Astrocyte (in vitro differentiated cells and primary cell): ENCODE measurements at regions not wholly inside any gene's neighbourhood (a gene's known extent, or its start where the extent isn't known, plus 50 kb on each side); places are given as distances from the start of the nearest gene placed in this dataset.
"Not testable (repeated sequence)": the region's sequence is repeated elsewhere in the genome, so short reads cannot be mapped to it uniquely, and the experiment has no call there.

Experiments
- EZH2 ChIP-seq: IDR thresholded peaks from 2 replicates; pipeline ENCODE4 v1.6.1; 2012; ENCODE audit warnings: mild to moderate bottlenecking, low read length, inconsistent platforms; ENCODE audit not compliant: insufficient read depth
- TF ChIP-seq, protein P1 (sequence below): IDR thresholded peaks from 2 replicates; pipeline ENCODE4 v1.5.1; 2011; ENCODE audit warnings: low read depth, mild to moderate bottlenecking, inconsistent platforms, low read length, moderate library complexity; ENCODE audit not compliant: insufficient read depth

DNA sequence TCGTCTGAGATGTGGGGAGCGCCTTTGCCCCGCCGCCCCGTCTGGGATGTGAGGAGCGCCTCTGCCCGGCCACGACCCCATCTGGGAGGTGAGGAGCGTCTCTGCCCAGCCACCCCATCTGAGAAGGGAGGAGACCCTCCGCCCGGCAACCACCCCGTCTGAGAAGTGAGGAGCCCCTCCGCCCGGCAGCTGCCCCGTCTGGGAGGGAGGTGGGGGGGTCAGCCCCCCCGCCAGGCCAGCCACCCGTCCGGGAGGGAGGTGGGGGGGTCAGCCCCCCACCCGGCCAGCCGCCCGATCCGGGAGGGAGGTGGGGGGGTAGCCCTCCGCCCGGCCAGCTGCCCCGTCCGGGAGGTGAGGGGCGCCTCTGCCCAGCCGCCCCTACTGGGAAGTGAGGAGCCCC is 174.8 kb upstream of the CSNK1A1L start:
- TF ChIP-seq, protein P1, sequence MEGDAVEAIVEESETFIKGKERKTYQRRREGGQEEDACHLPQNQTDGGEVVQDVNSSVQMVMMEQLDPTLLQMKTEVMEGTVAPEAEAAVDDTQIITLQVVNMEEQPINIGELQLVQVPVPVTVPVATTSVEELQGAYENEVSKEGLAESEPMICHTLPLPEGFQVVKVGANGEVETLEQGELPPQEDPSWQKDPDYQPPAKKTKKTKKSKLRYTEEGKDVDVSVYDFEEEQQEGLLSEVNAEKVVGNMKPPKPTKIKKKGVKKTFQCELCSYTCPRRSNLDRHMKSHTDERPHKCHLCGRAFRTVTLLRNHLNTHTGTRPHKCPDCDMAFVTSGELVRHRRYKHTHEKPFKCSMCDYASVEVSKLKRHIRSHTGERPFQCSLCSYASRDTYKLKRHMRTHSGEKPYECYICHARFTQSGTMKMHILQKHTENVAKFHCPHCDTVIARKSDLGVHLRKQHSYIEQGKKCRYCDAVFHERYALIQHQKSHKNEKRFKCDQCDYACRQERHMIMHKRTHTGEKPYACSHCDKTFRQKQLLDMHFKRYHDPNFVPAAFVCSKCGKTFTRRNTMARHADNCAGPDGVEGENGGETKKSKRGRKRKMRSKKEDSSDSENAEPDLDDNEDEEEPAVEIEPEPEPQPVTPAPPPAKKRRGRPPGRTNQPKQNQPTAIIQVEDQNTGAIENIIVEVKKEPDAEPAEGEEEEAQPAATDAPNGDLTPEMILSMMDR, result not testable (repeated sequence)
- TF ChIP-seq EZH2, result not testable (repeated sequence)
